ENCODE measurements at regions not wholly inside any gene's neighbourhood (a gene's known extent, or its start where the extent isn't known, plus 50 kb on each side); places are given as distances from the start of the nearest gene placed in this dataset.

DNA sequence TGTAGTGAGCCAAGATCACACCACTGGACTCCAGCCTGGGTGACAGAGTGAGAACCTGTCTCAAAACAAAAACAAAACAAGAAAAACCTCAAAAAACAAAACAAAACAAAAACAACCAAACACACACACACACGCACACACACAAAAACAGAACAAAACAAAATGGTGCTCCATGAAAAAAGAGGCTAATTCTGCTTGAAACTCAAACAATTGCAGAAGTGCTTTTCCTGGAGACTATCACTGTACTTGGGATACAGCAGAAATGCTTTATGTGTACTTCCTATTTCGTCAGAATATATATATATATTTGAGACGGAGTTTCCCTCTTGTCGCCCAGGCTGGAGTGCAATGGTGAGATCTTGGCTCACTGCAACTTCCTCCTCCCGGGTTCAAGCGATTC, 49.9 kb upstream of the HSPA9 start:
- DNase-seq (ENCODE audit: low read depth in 2 of 2, low spot score in 1 of 2) = no peak
